ENCODE measurements at regions not wholly inside any gene's neighbourhood (a gene's known extent, or its start where the extent isn't known, plus 50 kb on each side); places are given as distances from the start of the nearest gene placed in this dataset.

GRCh38 chr3:18282507-18282906 is 142.6 kb downstream of the SATB1 start:
- TF ChIP-seq CTCF (IDR thresholded peaks at IDR 0.05; ENCODE audit: insufficient read depth, low read depth, low read length): no peak
- ChIA-PET POLR2A (no interaction called here), CTCF (interaction anchor here (0.6 kb wide), 1 partner anchor 311 kb away, joined by 3 read pairs; no protein-coding TSS in a partner anchor)
- no peak overlapping the region for H3K4me3 ChIP-seq (ENCODE audit: low read depth, low read length)
- no peaks in the 10 kb centered on the region for H3K36me3 ChIP-seq (ENCODE audit: control insufficient read depth, insufficient read depth, low read length)
- no peaks in the 10 kb centered on the region for H3K27me3 ChIP-seq (ENCODE audit: control insufficient read depth, insufficient read depth, low read length)
- DNase-seq (ENCODE audit: low read depth): no peak

- ChIA-PET POLR2A (no interaction called here), CTCF (no interaction called here)
- DNase-seq (ENCODE audit: low read depth): no peak
Observed at GRCh38 chr3:18279226-18279737, 145.9 kb downstream of the SATB1 start.

GRCh38 chr3:18264853-18265252 is 160.3 kb downstream of the SATB1 start:
- H3K27me3 ChIP-seq (ENCODE audit: control insufficient read depth, insufficient read depth, low read length): no peaks in the 10 kb centered on the region
- ChIA-PET CTCF (no interaction called here), POLR2A (no interaction called here)
- DNase-seq (ENCODE audit: low read depth): no peak
- no peak overlapping the region for H3K4me3 ChIP-seq (ENCODE audit: low read depth, low read length)
- H3K36me3 ChIP-seq (ENCODE audit: control insufficient read depth, insufficient read depth, low read length): no peaks in the 10 kb centered on the region
- TF ChIP-seq CTCF (IDR thresholded peaks at IDR 0.05; ENCODE audit: insufficient read depth, low read depth, low read length): no peak

More at GRCh38 chr3:18279226-18279737, 145.9 kb downstream of the SATB1 start:
- Histone ChIP-seq H3K4me3 (ENCODE audit: low read depth, low read length) (no peak overlapping the region), H3K27me3 (ENCODE audit: control insufficient read depth, insufficient read depth, low read length) (no peaks in the 10 kb centered on the region), H3K36me3 (ENCODE audit: control insufficient read depth, insufficient read depth, low read length) (no peaks in the 10 kb centered on the region)
- no peak for TF ChIP-seq CTCF (IDR thresholded peaks at IDR 0.05; ENCODE audit: insufficient read depth, low read depth, low read length)

GRCh38 chr3:18264361-18264760 is 160.8 kb downstream of the SATB1 start:
- H3K36me3 ChIP-seq (ENCODE audit: control insufficient read depth, insufficient read depth, low read length): no peaks in the 10 kb centered on the region
- H3K27me3 ChIP-seq (ENCODE audit: control insufficient read depth, insufficient read depth, low read length): no peaks in the 10 kb centered on the region
- no peak for DNase-seq (ENCODE audit: low read depth)
- ChIA-PET POLR2A (no interaction called here), CTCF (no interaction called here)
- no peak for TF ChIP-seq CTCF (IDR thresholded peaks at IDR 0.05; ENCODE audit: insufficient read depth, low read depth, low read length)
- no peak overlapping the region for H3K4me3 ChIP-seq (ENCODE audit: low read depth, low read length)

- POLR2A ChIA-PET: no interaction called here
- Histone ChIP-seq H3K4me3 (ENCODE audit: low read depth, low read length) (no peak overlapping the region), H3K27me3 (ENCODE audit: control insufficient read depth, insufficient read depth, low read length) (no peaks in the 10 kb centered on the region), H3K36me3 (ENCODE audit: control insufficient read depth, insufficient read depth, low read length) (no peaks in the 10 kb centered on the region)
- CTCF ChIA-PET: no interaction called here
- TF ChIP-seq CTCF (IDR thresholded peaks at IDR 0.05; ENCODE audit: insufficient read depth, low read depth, low read length): no peak
- DNase-seq (ENCODE audit: low read depth): no peak
Observed at GRCh38 chr3:18258492-18258891, 166.6 kb downstream of the SATB1 start.

All from BJ (cell line).